ENCODE measurements at regions not wholly inside any gene's neighbourhood (a gene's known extent, or its start where the extent isn't known, plus 50 kb on each side); places are given as distances from the start of the nearest gene placed in this dataset.

DNA sequence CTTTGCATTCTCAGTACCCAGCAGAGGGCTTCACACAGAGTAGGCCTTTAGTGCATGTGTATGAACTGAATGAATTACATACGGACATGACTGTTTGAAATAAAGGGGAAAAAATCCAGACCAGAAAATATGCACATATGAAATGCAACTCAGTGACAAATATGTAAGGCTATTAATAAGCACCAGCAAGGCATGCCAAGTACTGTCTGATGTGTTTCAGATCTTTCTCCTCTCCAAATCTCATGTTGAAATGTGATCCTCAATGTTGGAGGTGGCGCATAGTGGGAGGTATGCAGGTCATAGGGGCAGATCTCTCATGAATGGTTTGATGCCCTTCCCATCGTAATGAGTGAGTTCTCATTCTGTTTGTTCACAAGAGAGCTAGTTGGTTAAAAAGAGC is 87.3 kb upstream of the TOMM7 start:
- no peak for DNase-seq

DNA sequence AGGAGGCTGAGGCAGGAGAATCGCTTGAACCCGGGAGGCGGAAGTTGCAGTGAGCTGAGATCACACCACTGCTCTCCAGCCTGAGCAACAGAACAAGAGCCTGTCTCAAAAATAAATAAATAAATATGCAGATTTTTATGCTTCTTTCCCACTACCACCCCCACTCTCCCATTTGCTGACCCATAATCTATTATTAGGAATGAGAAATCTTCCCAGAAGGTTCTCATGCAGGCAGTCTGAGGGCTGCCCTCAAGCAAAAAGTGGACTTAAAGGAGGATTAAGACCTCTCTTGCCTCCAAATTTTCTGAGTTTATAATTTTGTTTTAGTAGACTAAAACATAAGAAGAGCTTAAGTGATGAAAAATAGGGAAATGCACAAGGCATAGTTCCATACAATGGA is 85.2 kb upstream of the TOMM7 start:
- DNase-seq, result no peak

- DNase-seq, result no peak
Measured at GRCh38 chr7:22900784-22901183, 78.1 kb upstream of the TOMM7 start.

DNA sequence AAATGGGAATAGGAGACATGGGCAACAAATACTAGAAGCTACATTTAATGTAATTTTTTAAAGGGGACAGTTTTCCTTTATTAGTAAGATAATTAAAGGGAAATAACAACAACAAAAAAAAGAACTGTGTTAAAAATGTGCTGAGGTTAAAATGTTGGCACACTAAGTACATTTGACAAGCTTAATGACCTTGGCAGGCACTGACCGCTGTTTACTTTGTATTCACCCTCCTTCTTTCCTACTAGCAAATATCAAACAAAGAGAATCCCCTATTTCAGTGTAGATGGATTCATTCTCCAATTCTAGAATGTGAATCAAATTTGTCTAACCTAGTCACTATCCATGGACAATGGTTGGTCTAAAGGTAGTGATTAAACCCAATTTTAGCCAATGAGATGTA is 77.5 kb upstream of the TOMM7 start:
- DNase-seq, result no peak

DNA sequence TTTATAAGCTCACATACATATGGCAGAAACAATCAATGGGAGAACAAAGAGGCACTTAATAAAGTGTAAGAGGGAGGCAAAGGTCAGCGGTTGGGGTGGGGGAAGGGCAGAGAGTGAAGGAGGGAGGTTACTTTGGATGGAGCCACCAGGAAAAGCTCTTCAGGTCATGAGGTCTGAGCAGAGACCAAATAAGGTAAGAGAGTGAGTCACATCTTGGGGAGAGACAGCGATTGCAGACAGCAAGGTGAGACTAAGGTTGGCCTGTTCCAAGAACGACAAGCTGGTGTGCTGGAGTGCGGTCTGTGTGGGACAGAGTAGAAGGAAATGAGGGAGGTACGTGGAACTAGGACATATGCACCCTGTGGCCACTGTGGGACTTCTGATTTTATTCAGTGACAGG is 74.3 kb upstream of the TOMM7 start:
- DNase-seq, result no peak

GRCh38 chr7:22895828-22896165 is 73.1 kb upstream of the TOMM7 start:
- DNase-seq, result no peak

DNA sequence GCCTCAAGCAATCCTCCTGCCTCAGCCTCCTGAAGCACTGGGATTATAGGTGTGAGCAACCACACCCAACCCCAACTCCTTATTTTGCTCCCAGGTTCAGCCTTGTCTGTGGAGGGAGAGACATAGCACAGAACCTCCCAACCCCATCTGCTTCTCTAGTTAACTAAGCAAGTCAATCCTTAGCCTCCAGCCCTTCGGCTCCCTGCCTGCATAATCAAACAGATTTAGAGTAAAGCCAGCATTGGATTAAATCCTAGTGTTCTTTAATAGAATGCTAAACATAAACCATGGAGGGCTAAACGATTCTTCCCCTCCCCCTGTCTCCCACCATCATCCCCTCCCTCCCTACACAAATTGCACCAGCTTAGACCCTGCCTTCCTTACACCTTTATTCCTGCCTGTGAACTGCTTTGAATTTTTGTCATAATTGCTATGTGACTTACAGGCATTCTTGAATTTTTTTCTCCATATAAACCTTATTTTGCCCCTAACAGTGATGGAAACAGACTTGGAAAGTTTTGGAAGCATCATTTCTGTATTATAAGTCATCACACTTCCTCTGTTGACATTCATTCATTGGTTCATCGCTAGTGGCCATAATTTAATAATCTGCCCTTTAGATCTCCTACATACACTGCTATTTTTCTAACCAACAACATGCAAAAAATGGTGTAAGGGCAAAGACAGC is 72.6 kb upstream of the TOMM7 start:
- DNase-seq, result no peak

DNA sequence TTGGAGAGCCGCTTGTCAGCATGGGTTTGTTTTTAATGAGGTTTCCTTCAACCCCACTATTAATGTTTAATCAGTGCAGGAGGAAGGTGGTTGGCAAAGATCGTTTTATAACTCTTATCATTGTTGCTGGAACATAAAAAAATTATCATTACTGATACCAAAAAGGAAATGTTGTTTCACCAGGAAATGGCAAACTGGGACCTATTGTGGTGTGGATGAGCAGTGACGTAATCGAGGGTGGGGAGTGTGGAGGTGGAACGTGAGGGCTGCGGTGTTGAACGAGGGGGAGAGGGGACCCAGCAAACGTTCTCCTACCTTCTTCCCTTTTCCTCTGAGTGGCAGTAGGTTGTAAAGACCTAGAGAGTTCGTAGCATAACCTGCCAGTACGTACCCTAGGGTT is 71.9 kb upstream of the TOMM7 start:
- no peak for DNase-seq

DNA sequence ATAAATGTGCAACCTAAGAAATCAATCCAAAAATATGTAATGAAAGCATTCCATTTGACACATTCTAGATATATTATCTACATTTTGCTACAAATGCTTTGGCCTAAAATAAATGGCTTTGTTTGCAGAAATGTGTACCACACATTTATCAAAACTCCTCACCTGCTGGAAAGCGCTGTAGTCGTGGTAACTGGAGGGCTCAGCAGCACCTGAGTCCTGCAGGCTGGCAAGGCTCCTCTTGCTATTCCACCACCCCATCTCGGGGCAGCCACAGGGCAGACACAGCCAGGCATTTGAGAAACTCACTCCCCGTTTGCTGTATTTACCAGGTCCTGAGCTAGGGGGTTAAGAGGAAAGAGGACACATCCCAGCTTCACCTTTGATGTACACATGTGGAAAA is 68.1 kb upstream of the TOMM7 start:
- no peak for DNase-seq

DNA sequence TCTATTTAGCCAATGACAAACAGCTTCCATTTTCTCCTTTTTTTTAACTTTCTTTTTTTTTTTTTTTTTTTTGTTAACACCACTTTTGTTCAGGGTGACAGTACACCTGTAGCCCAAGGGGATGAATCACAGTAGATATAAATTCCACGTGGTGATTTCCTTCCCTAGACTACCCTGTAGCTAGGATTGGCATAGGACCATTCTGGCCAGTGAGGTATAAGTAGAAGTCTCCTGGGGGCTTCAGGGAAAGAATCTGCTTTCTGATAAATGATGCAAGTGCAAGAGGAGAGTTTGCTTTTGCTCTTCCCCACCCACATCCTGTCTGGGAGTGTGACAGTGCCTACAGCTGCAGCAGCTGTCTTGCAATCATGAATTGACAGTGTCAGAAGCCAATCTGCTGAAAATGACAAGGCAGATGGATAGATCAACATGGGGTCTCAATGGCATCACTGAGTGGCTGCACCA is 63.2 kb upstream of the TOMM7 start:
- peak; percentile 75 for DNase-seq

GRCh38 chr7:22884911-22885788 is 62.5 kb upstream of the TOMM7 start:
- peak; percentile 34 for DNase-seq

- DNase-seq, result no peak
Measured at GRCh38 chr7:22882106-22882505, 59.5 kb upstream of the TOMM7 start.

DNA sequence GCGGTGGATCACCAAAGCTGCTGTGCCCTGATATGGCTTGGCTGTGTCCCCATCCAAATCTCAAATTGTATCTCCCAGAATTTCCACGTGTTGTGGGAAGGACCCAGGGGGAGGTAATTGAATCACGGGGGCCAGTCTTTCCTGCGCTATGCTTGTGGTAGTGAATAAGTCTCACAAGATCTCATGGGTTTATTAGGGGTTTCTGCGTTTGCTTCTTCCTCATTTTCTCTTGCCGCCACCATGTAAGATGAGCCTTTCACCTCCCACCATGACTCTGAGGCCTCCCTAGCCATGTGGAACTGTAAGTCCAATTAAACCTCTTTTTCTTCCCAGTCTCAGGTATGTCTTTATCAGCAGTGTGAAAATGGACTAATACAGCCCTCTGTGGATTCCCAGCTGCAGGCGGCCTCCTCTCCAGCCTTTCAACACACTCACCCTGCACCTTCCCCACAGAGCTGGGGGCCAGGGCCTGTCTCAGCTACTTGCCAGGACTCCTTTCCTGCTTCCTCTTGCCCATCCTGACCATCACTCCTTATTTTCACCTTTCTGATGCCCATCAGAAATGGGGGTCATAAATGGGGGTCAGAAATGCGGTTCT is 57.2 kb upstream of the TOMM7 start:
- no peak for DNase-seq

GRCh38 chr7:22879280-22879679 is 56.6 kb upstream of the TOMM7 start:
- no peak for DNase-seq

DNA sequence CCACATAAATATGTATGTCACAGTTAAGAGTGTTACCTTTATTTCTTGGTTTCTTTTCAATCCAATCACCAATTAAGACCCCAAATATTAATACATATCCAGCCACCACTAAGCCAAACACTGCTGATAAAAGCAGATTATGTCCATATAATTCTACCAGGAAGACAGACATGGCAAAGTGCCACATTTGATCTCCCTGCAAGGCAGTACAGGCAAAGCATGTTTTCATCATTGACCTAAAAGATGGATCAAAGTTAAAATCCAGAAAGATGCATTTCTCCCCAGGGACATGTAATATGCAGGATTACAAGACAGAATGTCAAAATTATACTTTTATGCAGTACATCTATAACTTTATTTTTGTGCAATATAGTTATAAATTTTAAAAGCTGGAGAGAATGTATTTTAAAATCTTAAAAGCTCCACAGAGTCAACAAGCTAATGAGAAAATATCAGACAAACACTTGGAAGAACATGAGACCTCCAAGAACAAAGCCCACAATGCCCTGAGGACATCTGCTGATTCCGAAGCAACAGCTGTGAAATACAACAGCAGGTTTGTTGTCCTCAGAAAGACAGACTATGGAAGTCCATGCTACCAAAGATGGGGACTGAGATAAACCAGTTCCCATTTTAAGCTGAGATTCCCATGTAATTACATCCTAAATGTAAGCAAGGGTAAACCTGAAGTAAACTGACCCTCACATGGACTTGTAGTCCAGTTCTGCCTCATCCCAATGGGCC is 54.5 kb upstream of the TOMM7 start:
- no peak for DNase-seq

DNA sequence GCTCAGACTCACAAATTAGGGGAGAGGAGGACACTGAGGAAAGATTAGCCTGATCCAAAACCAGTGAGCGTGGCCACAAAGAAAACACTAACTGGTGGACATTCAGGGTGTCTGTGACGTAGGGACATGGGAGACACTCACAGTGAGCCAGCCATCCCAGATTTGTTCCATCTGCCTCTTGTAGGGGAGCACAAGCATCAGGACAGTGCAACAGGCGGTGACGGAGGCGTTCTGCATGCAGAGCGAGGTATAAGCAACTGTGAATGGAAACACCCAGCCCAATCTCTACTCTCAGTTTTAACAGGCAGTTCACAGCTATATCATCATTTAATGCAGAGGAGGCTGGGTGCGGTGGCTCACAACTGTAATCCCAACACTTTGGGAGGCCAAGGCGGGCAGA is 52.8 kb upstream of the TOMM7 start:
- DNase-seq, result no peak

DNA sequence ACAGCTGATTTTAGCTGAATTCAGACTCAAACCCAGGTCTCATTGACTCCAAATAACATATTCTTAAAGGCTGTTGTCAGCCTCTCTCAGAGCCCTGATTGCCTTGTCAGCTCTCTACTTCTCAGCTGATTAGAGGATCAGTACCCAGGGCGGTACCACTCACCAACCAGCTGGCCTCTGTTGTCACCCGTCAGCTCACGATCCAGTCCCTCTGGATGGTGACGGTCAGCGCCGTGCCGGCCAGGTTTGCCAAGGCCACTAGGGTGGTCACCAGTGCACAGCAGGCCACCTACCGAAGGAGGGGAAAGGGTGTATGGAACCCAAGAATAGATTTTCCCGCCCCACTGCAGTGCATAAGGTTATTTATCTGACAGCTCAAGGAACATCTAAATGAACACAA is 52.3 kb upstream of the TOMM7 start:
- DNase-seq, result no peak

Data from stimulated activated CD4-positive, alpha-beta T cell treated with anti-CD3 and anti-CD28 coated beads, Interleukin-15, amount 100 ng/mL, for 24 hours (primary cell).